ENCODE measurements at regions not wholly inside any gene's neighbourhood (a gene's known extent, or its start where the extent isn't known, plus 50 kb on each side); places are given as distances from the start of the nearest gene placed in this dataset.

DNA sequence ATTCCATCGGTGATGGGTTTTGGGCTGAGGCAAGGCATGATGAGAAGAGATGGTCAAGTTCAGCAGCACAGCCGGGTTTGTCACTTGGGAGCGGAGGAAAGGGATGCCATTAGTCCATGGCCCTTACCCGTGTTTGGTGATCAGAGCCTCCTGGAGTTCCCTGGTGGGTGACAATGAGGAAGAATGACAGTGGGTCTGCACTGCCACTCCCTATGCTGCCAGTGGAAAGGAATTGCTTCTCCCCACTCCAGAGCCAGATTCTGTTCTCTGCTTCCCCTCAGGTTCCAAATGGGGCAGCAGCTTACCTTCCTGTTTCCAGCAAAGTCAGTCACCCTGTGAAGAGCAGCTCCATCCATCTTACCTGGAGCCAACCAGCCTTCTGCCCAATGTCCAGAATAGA is 393.1 kb downstream of the PTPRU start:
- in situ Hi-C loops (cut with MboI; ENCODE audit: low sequenced_read_pairs in 4 of 4): no loop called here
- TF ChIP-seq POLR2A (IDR thresholded peaks at IDR 0.05): no peak
- Histone ChIP-seq H3K27me3 (no peaks in the 10 kb centered on the region), H3K36me3 (no peaks in the 10 kb centered on the region), H3K4me3 (no peak overlapping the region), H3K9me3 (no peaks in the 10 kb centered on the region), H3K4me1 (no peaks in the 10 kb centered on the region), H3K27ac (no peak overlapping the region)
- no peak for DNase-seq
- no peak for ATAC-seq
- intact Hi-C loops (cut with DNase I; ENCODE audit: low total_unique reads): no loop called here

DNA sequence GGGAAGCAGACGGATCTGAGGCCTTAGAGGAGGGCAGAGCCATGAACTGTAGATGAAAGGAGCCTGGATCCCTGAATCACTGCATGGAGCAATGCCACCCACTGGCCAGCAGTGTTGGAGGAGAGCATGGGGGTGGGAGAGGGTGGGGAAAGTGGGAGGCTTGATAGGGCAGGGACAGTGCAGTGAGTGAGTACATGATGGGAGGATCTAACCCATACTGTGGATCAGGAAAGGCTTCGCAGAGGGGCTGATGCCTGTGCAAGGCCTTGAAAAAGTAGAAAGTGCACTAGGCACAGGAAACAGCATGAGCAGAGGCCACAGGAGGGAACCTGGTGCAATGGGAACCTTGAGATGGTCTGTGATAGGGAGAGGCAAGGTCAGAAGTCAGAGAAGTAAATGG is 391.9 kb downstream of the PTPRU start:
- Histone ChIP-seq H3K27ac (no peak overlapping the region), H3K27me3 (no peaks in the 10 kb centered on the region), H3K36me3 (no peaks in the 10 kb centered on the region), H3K4me1 (no peaks in the 10 kb centered on the region), H3K9me3 (no peaks in the 10 kb centered on the region), H3K4me3 (no peak overlapping the region)
- ATAC-seq (no peak), DNase-seq (no peak)
- in situ Hi-C loops (cut with MboI; ENCODE audit: low sequenced_read_pairs in 4 of 4): no loop called here
- intact Hi-C loops (cut with DNase I; ENCODE audit: low total_unique reads): no loop called here
- no peak for TF ChIP-seq POLR2A (IDR thresholded peaks at IDR 0.05)
- TF ChIP-seq CTCF (IDR thresholded peaks at IDR 0.05 in 4 of 5, conservative IDR thresholded peaks at IDR 0.05 in 1 of 5): no peak

DNA sequence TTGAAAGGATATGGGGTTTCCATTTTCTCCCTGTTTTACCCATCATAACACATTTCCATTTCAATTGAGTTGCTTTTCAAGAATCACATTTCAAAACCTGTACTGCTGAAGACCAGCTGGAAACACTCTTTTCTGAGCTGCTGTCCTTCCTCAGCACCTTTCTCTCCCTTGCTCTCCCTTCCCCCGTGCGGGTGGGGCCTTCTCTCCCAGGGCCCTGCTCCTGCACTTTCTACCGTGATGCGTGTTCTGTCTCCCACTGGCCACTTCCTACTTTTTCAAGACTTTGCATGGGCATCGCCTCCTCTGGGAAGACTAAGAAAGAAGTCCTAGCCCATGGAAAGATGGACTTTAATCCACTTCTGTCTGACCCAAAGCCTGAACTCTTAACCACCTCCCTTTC is 390.4 kb downstream of the PTPRU start:
- H3K4me1 ChIP-seq: no peaks in the 10 kb centered on the region
- H3K27ac ChIP-seq: no peak overlapping the region
- DNase-seq (no peak), ATAC-seq (no peak)
- intact Hi-C loops (cut with DNase I; ENCODE audit: low total_unique reads) (no loop called here), in situ Hi-C loops (cut with MboI; ENCODE audit: low sequenced_read_pairs in 4 of 4) (no loop called here)
- H3K4me3 ChIP-seq: no peak overlapping the region
- no peak for TF ChIP-seq POLR2A (IDR thresholded peaks at IDR 0.05)
- no peak for TF ChIP-seq CTCF (IDR thresholded peaks at IDR 0.05 in 4 of 5, conservative IDR thresholded peaks at IDR 0.05 in 1 of 5)
- no peaks in the 10 kb centered on the region for H3K36me3 ChIP-seq
- no peaks in the 10 kb centered on the region for H3K9me3 ChIP-seq
- peaks cover 0 to 2% (median 0%) of the 10 kb centered on the region in 3 donors for H3K27me3 ChIP-seq

DNA sequence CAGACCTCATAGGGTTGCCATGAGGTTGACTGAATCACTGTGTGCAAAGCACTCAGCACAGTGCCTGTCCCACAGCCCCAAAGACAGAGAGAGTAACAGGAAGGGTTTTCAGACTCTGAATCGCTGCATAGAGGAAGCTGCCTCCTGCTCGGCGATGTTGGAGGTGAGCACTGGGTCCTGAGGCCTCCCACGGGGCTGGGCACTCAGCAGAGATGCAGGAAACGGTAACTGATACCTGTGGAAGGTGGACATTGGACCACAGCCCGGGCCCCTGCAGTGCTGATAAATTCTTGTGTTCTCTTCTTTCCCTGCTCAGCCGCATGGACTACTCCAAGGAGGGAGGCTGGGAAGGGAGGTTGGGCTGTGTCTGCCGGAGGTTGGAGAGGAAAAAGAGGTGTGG is 389.7 kb downstream of the PTPRU start:
- Histone ChIP-seq H3K36me3 (no peaks in the 10 kb centered on the region), H3K9me3 (no peaks in the 10 kb centered on the region), H3K4me3 (no peak overlapping the region), H3K27ac (no peak overlapping the region), H3K27me3 (peaks cover 0 to 2% (median 0%) of the 10 kb centered on the region in 3 donors), H3K4me1 (no peaks in the 10 kb centered on the region)
- intact Hi-C loops (cut with DNase I; ENCODE audit: low total_unique reads) (no loop called here), in situ Hi-C loops (cut with MboI; ENCODE audit: low sequenced_read_pairs in 4 of 4) (no loop called here)
- TF ChIP-seq POLR2A (IDR thresholded peaks at IDR 0.05) (no peak), CTCF (IDR thresholded peaks at IDR 0.05 in 4 of 5, conservative IDR thresholded peaks at IDR 0.05 in 1 of 5) (no peak)
- DNase-seq (no peak), ATAC-seq (no peak)

- H3K4me3 ChIP-seq: no peak overlapping the region
- no peaks in the 10 kb centered on the region for H3K36me3 ChIP-seq
- no peaks in the 10 kb centered on the region for H3K4me1 ChIP-seq
- in situ Hi-C loops (cut with MboI; ENCODE audit: low sequenced_read_pairs in 4 of 4) (no loop called here), intact Hi-C loops (cut with DNase I; ENCODE audit: low total_unique reads) (no loop called here)
- H3K27me3 ChIP-seq: peaks cover 0 to 2% (median 0%) of the 10 kb centered on the region in 3 donors
- DNase-seq (no peak), ATAC-seq (no peak)
- H3K27ac ChIP-seq: no peak overlapping the region
- TF ChIP-seq POLR2A (IDR thresholded peaks at IDR 0.05) (no peak), CTCF (IDR thresholded peaks at IDR 0.05 in 4 of 5, conservative IDR thresholded peaks at IDR 0.05 in 1 of 5) (no peak)
- no peaks in the 10 kb centered on the region for H3K9me3 ChIP-seq
Observed at GRCh38 chr1:29625084-29625420, 388.7 kb downstream of the PTPRU start.

Data from gastrocnemius medialis (tissue), 4 donors.